ENCODE measurements at regions not wholly inside any gene's neighbourhood (a gene's known extent, or its start where the extent isn't known, plus 50 kb on each side); places are given as distances from the start of the nearest gene placed in this dataset.

- CTCF ChIA-PET: interaction anchor here (1.1 kb wide), 1 partner anchor 14 kb away, joined by 3 read pairs; no protein-coding TSS in a partner anchor
- intact Hi-C loops (cut with micrococcal nuclease): no loop called here
- Mint-ChIP-seq H3K36me3 (ENCODE audit: low read depth) (no peaks in the 10 kb centered on the region), H3K27me3 (ENCODE audit: low read depth) (no peaks in the 10 kb centered on the region), H3K4me3 (no peak overlapping the region), H3K27ac (no peak overlapping the region), H3K4me1 (ENCODE audit: low read depth) (peaks cover 29% of the 10 kb centered on the region), H3K9me3 (no peaks in the 10 kb centered on the region)
- DNase-seq: no peak
Observed at GRCh38 chr12:124683152-124684124, 116.0 kb upstream of the NCOR2 start.

GRCh38 chr12:124682425-124683151 lies 115.2 kb upstream of the NCOR2 start:
- Mint-ChIP-seq H3K27me3 (ENCODE audit: low read depth) (no peaks in the 10 kb centered on the region), H3K9me3 (no peaks in the 10 kb centered on the region), H3K36me3 (ENCODE audit: low read depth) (no peaks in the 10 kb centered on the region), H3K4me3 (no peak overlapping the region), H3K4me1 (ENCODE audit: low read depth) (peaks cover 21% of the 10 kb centered on the region), H3K27ac (no peak overlapping the region)
- intact Hi-C loops (cut with micrococcal nuclease): no loop called here
- no peak for DNase-seq
- CTCF ChIA-PET: interaction anchor here (1.1 kb wide), 1 partner anchor 13 kb away, joined by 3 read pairs; no protein-coding TSS in a partner anchor

GRCh38 chr12:124681779-124682391 lies 114.5 kb upstream of the NCOR2 start:
- Mint-ChIP-seq H3K27ac (no peak overlapping the region), H3K4me1 (ENCODE audit: low read depth) (peaks cover 14% of the 10 kb centered on the region), H3K36me3 (ENCODE audit: low read depth) (no peaks in the 10 kb centered on the region), H3K9me3 (no peaks in the 10 kb centered on the region), H3K27me3 (ENCODE audit: low read depth) (no peaks in the 10 kb centered on the region), H3K4me3 (no peak overlapping the region)
- intact Hi-C loops (cut with micrococcal nuclease): loop anchor here (1.0 kb wide), 1 partner anchor 114 kb away; no protein-coding TSS in a partner anchor
- DNase-seq: no peak
- CTCF ChIA-PET: interaction anchor here (1.1 kb wide), 1 partner anchor 13 kb away, joined by 3 read pairs; no protein-coding TSS in a partner anchor

- Mint-ChIP-seq H3K36me3 (ENCODE audit: low read depth) (no peaks in the 10 kb centered on the region), H3K4me1 (ENCODE audit: low read depth) (peaks cover 14% of the 10 kb centered on the region), H3K4me3 (no peak overlapping the region), H3K27ac (no peak overlapping the region), H3K9me3 (no peaks in the 10 kb centered on the region), H3K27me3 (ENCODE audit: low read depth) (no peaks in the 10 kb centered on the region)
- CTCF ChIA-PET: interaction anchor here (0.9 kb wide), 1 partner anchor 12 kb away, joined by 3 read pairs; no protein-coding TSS in a partner anchor
- intact Hi-C loops (cut with micrococcal nuclease): loop anchor here (1.0 kb wide), 1 partner anchor 113 kb away; no protein-coding TSS in a partner anchor
- DNase-seq: peak; percentile 55
Observed at GRCh38 chr12:124680863-124681778, 113.7 kb upstream of the NCOR2 start.

- intact Hi-C loops (cut with micrococcal nuclease): no loop called here
Observed at GRCh38 chr12:124679533-124680371, 112.3 kb upstream of the NCOR2 start.

GRCh38 chr12:124679047-124679446 lies 111.6 kb upstream of the NCOR2 start:
- DNase-seq: no peak
- intact Hi-C loops (cut with micrococcal nuclease): no loop called here
- Mint-ChIP-seq H3K4me3 (no peak overlapping the region), H3K9me3 (no peaks in the 10 kb centered on the region), H3K36me3 (ENCODE audit: low read depth) (no peaks in the 10 kb centered on the region), H3K27me3 (ENCODE audit: low read depth) (no peaks in the 10 kb centered on the region), H3K4me1 (ENCODE audit: low read depth) (peaks cover 2% of the 10 kb centered on the region), H3K27ac (no peak overlapping the region)
- CTCF ChIA-PET: no interaction called here

More at GRCh38 chr12:124679533-124680371, 112.3 kb upstream of the NCOR2 start:
- Mint-ChIP-seq H3K36me3 (ENCODE audit: low read depth) (no peaks in the 10 kb centered on the region), H3K4me1 (ENCODE audit: low read depth) (peaks cover 8% of the 10 kb centered on the region), H3K27me3 (ENCODE audit: low read depth) (no peaks in the 10 kb centered on the region), H3K4me3 (no peak overlapping the region), H3K27ac (no peak overlapping the region), H3K9me3 (no peaks in the 10 kb centered on the region)
- CTCF ChIA-PET: interaction anchor here (0.9 kb wide), 1 partner anchor 11 kb away, joined by 3 read pairs; no protein-coding TSS in a partner anchor
- no peak for DNase-seq

- no peak overlapping the region for H3K4me3 Mint-ChIP-seq
- H3K27ac Mint-ChIP-seq: no peak overlapping the region
- intact Hi-C loops (cut with micrococcal nuclease): no loop called here
- H3K27me3 Mint-ChIP-seq (ENCODE audit: low read depth): no peaks in the 10 kb centered on the region
- no peaks in the 10 kb centered on the region for H3K36me3 Mint-ChIP-seq (ENCODE audit: low read depth)
- peaks cover 2% of the 10 kb centered on the region for H3K4me1 Mint-ChIP-seq (ENCODE audit: low read depth)
- DNase-seq: no peak
- H3K9me3 Mint-ChIP-seq: no peaks in the 10 kb centered on the region
- CTCF ChIA-PET: no interaction called here
Observed at GRCh38 chr12:124678421-124678893, 111.0 kb upstream of the NCOR2 start.

GRCh38 chr12:124677552-124678356 lies 110.3 kb upstream of the NCOR2 start:
- H3K4me1 Mint-ChIP-seq (ENCODE audit: low read depth): peaks cover 2% of the 10 kb centered on the region
- no peaks in the 10 kb centered on the region for H3K36me3 Mint-ChIP-seq (ENCODE audit: low read depth)
- no peaks in the 10 kb centered on the region for H3K9me3 Mint-ChIP-seq
- intact Hi-C loops (cut with micrococcal nuclease): no loop called here
- no peak overlapping the region for H3K4me3 Mint-ChIP-seq
- no peaks in the 10 kb centered on the region for H3K27me3 Mint-ChIP-seq (ENCODE audit: low read depth)
- DNase-seq: no peak
- CTCF ChIA-PET: no interaction called here
- H3K27ac Mint-ChIP-seq: no peak overlapping the region

GRCh38 chr12:124676714-124677462 lies 109.5 kb upstream of the NCOR2 start:
- Mint-ChIP-seq H3K27me3 (ENCODE audit: low read depth) (no peaks in the 10 kb centered on the region), H3K4me1 (ENCODE audit: low read depth) (peaks cover 2% of the 10 kb centered on the region), H3K27ac (no peak overlapping the region), H3K9me3 (no peaks in the 10 kb centered on the region), H3K4me3 (no peak overlapping the region), H3K36me3 (ENCODE audit: low read depth) (no peaks in the 10 kb centered on the region)
- intact Hi-C loops (cut with micrococcal nuclease): no loop called here
- no peak for DNase-seq
- CTCF ChIA-PET: no interaction called here

Data from activated naive CD4-positive, alpha-beta T cell treated with anti-CD3 and anti-CD28 coated beads for 36 hours (primary cell).